ENCODE measurements at regions not wholly inside any gene's neighbourhood (a gene's known extent, or its start where the extent isn't known, plus 50 kb on each side); places are given as distances from the start of the nearest gene placed in this dataset.

DNA sequence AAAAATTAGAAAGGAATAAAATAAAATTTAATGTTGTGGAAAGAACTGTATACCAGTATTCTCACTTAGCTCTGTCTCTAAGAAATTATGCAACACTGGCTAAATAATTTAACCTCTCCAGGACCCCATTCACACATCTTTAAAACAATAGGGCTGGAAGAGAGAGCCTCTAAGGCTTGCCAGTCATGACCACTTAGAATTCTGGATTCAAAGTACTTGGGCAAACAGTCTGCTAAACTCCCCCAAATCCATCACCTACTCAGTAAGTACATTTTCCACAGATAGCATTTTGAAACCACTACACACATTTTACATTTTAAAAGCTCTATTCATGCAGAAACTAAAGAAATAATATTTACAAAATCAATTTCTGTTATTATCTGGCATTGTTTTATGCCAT lies 291.7 kb downstream of the TMEM167A start:
- TF ChIP-seq, protein P1, sequence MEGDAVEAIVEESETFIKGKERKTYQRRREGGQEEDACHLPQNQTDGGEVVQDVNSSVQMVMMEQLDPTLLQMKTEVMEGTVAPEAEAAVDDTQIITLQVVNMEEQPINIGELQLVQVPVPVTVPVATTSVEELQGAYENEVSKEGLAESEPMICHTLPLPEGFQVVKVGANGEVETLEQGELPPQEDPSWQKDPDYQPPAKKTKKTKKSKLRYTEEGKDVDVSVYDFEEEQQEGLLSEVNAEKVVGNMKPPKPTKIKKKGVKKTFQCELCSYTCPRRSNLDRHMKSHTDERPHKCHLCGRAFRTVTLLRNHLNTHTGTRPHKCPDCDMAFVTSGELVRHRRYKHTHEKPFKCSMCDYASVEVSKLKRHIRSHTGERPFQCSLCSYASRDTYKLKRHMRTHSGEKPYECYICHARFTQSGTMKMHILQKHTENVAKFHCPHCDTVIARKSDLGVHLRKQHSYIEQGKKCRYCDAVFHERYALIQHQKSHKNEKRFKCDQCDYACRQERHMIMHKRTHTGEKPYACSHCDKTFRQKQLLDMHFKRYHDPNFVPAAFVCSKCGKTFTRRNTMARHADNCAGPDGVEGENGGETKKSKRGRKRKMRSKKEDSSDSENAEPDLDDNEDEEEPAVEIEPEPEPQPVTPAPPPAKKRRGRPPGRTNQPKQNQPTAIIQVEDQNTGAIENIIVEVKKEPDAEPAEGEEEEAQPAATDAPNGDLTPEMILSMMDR (IDR thresholded peaks at IDR 0.05): no peak
- no peak for TF ChIP-seq EZH2 (IDR thresholded peaks at IDR 0.05)
- no peak for TF ChIP-seq EZH2phosphoT487 (IDR thresholded peaks at IDR 0.05)
